ENCODE measurements at regions not wholly inside any gene's neighbourhood (a gene's known extent, or its start where the extent isn't known, plus 50 kb on each side); places are given as distances from the start of the nearest gene placed in this dataset.
A peak's percentile ranks its signal among the peaks of the same experiment; 100 is the strongest.

GRCh38 chr5:165559645-165560044 lies 2054.2 kb downstream of the MAT2B start:
- DNase-seq (ENCODE audit: low read depth): no peak

GRCh38 chr5:165560648-165561047 lies 2055.2 kb downstream of the MAT2B start:
- no peak for DNase-seq (ENCODE audit: low read depth)

- DNase-seq (ENCODE audit: low read depth): no peak
These were observed 2060.5 kb downstream of the MAT2B start for GRCh38 chr5:165565911-165566310.

- no peak for DNase-seq (ENCODE audit: low read depth)
These were observed 2064.1 kb downstream of the MAT2B start for GRCh38 chr5:165569551-165569950.

GRCh38 chr5:165573445-165573844 lies 2068.0 kb downstream of the MAT2B start:
- no peak for DNase-seq (ENCODE audit: low read depth)

GRCh38 chr5:165574100-165574499 lies 2068.7 kb downstream of the MAT2B start:
- DNase-seq (ENCODE audit: low read depth): no peak

- DNase-seq (ENCODE audit: low read depth): no peak
These were observed 2071.4 kb downstream of the MAT2B start for GRCh38 chr5:165576678-165577275.

- no peak for DNase-seq (ENCODE audit: low read depth)
These were observed 2074.5 kb downstream of the MAT2B start for GRCh38 chr5:165579911-165580310.

GRCh38 chr5:165594693-165595092 lies 2089.3 kb downstream of the MAT2B start:
- no peak for DNase-seq (ENCODE audit: low read depth)

- no peak for DNase-seq (ENCODE audit: low read depth)
These were observed 2097.1 kb downstream of the MAT2B start for GRCh38 chr5:165602529-165602928.

GRCh38 chr5:165607026-165607425 lies 2101.6 kb downstream of the MAT2B start:
- no peak for DNase-seq (ENCODE audit: low read depth)

GRCh38 chr5:165609871-165610270 lies 2104.5 kb downstream of the MAT2B start:
- DNase-seq (ENCODE audit: low read depth): no peak

GRCh38 chr5:165616490-165617405 lies 2111.3 kb downstream of the MAT2B start:
- no peak for DNase-seq (ENCODE audit: low read depth)

GRCh38 chr5:165617491-165617890 lies 2112.1 kb downstream of the MAT2B start:
- no peak for DNase-seq (ENCODE audit: low read depth)

- DNase-seq (ENCODE audit: low read depth): no peak
These were observed 2115.0 kb downstream of the MAT2B start for GRCh38 chr5:165620394-165620793.

GRCh38 chr5:165622864-165623536 lies 2117.6 kb downstream of the MAT2B start:
- no peak for DNase-seq (ENCODE audit: low read depth)

- DNase-seq (ENCODE audit: low read depth): no peak
These were observed 2118.9 kb downstream of the MAT2B start for GRCh38 chr5:165624166-165624946.

- no peak for DNase-seq (ENCODE audit: low read depth)
These were observed 2120.7 kb downstream of the MAT2B start for GRCh38 chr5:165626161-165626560.

- DNase-seq (ENCODE audit: low read depth): no peak
These were observed 2122.2 kb downstream of the MAT2B start for GRCh38 chr5:165627548-165628170.

GRCh38 chr5:165630261-165630778 lies 2124.9 kb downstream of the MAT2B start:
- DNase-seq (ENCODE audit: low read depth): peak; percentile 20

- DNase-seq (ENCODE audit: low read depth): no peak
These were observed 2125.8 kb downstream of the MAT2B start for GRCh38 chr5:165631235-165631634.

Data from ELR (cell line).